Heart right ventricle (tissue), 16 donors: ENCODE measurements at regions not wholly inside any gene's neighbourhood (a gene's known extent, or its start where the extent isn't known, plus 50 kb on each side); places are given as distances from the start of the nearest gene placed in this dataset.

ENCODE experiments used
- ATAC-seq, 8 donors: fragments of 200-7000 bp; cut with Tn5 transposase; one replicate each; pipeline ENCODE4 v1.9.1; 2020; ENCODE audit warnings: mild to moderate bottlenecking in 8 of 8, moderate library complexity in 8 of 8, moderate number of reproducible peaks in 1 of 8
- DNase-seq, 2 donors: peaks; one replicate each; pipeline ENCODE4 v3.0.0-alpha.2; 2020
- H3K27ac ChIP-seq, 10 donors: fragments of 200-600 bp; sonication (generic) in 2 of 10; one replicate each; pipeline versions ENCODE4 v1.5.0 to v1.8.0; 2020 to 2022; ENCODE audit warnings: mild to moderate bottlenecking in 3 of 10
- H3K27me3 ChIP-seq, 7 donors: fragments of 200-600 bp; one replicate each; pipeline ENCODE4 v1.8.0; 2021 to 2022; ENCODE audit warnings: mild to moderate bottlenecking in 2 of 7
- H3K36me3 ChIP-seq, 9 donors: fragments of 200-600 bp; sonication (generic) in 1 of 9; one replicate each; pipeline versions ENCODE4 v1.5.0 to v1.8.0; 2020 to 2022; ENCODE audit warnings: mild to moderate bottlenecking in 2 of 9
- H3K4me1 ChIP-seq, 9 donors: fragments of 200-600 bp; sonication (generic) in 1 of 9; one replicate each; pipeline versions ENCODE4 v1.5.0 to v1.8.0; 2020 to 2022; ENCODE audit warnings: mild to moderate bottlenecking in 4 of 9
- H3K4me3 ChIP-seq, 10 donors: fragments of 200-600 bp; sonication (generic) in 2 of 10; one replicate each; pipeline versions ENCODE4 v1.5.0 to v1.8.0; 2020 to 2022; ENCODE audit warnings: mild to moderate bottlenecking in 7 of 10, moderate library complexity in 2 of 10
- H3K9me3 ChIP-seq, 11 donors: fragments of 200-600 bp in 10 of 11; sonication (generic) in 2 of 11; one replicate each; pipeline versions ENCODE4 v1.5.0 to v1.8.0; 2013 to 2022; ENCODE audit warnings: mild to moderate bottlenecking in 2 of 11, control low read depth in 1 of 11, moderate library complexity in 1 of 11
- WGBS, 2 donors: extraction: QIAGEN DNeasy Blood & Tissue Kit; methylation state at CpG; one replicate each; pipeline ENCODE4 v1.1.7; 2013; ENCODE audit warnings: inconsistent platforms in 1 of 2; 5-methylcytosine and 5-hydroxymethylcytosine counted together
- intact Hi-C, 10 donors: fragments of 100-400 bp; cut with DNase I; formaldehyde crosslinking; loops; one replicate each; pipeline versions ENCODE4 v1.11.1 to v1.14.2; 2022
- TF ChIP-seq, protein P1 (sequence below), 9 donors: fragments of 200-600 bp; sonication (generic) in 2 of 9; IDR thresholded peaks; one replicate each; pipeline versions ENCODE4 v1.5.0 to v1.8.0; 2021 to 2022; ENCODE audit warnings: antibody characterized with exemption in 9 of 9, mild to moderate bottlenecking in 5 of 9, moderate library complexity in 1 of 9
- donor health status: Arrhythmogenic right ventricular cardiomyopathy.
- donor health status: ischemic (EF 13 %, LVEDD 7.1; RV severe dilation, severe dysfunction).
- donor health status: healthy with polysubstance abuse.
- donor health status: DM: no; HTN: yes; CAD: no.
- donor health status: DM: no; HTN: no; CAD: no.
- donor health status: ischemic (EF 25% LVEDD 6.9; RV normal size, moderate dysfunction).
- donor health status: ischemic (EF 25% LVEDD 5.7; RV mildly dilated, moderate dysfunction).
- donor health status: healthy.
- donor health status: DM: yes; HTN: yes; CAD: no.
- donor health status: Ischemic cardiomyopathy.
- donor health status: ischemic (EF 35%, LVEDD 5.7; RV mildly dilated, moderate dysfunction).
- donor health status: nonischemic (EF 11% LVEDD 7.7; RV severe dilation, severe dysfunction).
- donor health status: DM: yes; HTN: yes; CAD: no.
- donor health status: PGD.
- donor health status: ischemic (EF 29% LVEDD 5.4; RV normal size, mild dysfunction).
- donor health status: nonischemic (EF 23%, LVEDD 6.1; RV moderate dilation, normal function).

DNA sequence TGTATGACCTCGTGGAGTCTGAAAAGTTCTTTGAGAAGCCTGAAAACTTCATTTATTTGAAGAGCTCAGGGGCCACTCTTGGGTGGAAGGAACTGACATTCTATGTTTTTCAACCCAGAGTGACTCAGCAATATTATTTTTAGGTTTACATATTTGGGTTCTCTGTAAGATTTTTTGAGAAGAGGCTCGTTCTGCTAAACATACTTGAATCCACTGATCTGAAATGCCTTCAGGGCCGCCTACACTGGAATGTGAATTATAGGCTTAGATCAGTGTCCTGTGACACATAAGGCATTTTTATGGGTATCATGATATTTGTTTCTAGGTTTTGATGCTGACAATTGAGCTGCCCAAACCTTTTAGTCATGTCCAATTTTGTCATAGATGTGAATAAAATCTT is 86.2 kb downstream of the PSAT1 start:
- 58 to 59% methylated on average over 3 of the region's 3 CpGs for WGBS, 2 donors
- TF ChIP-seq, protein P1, sequence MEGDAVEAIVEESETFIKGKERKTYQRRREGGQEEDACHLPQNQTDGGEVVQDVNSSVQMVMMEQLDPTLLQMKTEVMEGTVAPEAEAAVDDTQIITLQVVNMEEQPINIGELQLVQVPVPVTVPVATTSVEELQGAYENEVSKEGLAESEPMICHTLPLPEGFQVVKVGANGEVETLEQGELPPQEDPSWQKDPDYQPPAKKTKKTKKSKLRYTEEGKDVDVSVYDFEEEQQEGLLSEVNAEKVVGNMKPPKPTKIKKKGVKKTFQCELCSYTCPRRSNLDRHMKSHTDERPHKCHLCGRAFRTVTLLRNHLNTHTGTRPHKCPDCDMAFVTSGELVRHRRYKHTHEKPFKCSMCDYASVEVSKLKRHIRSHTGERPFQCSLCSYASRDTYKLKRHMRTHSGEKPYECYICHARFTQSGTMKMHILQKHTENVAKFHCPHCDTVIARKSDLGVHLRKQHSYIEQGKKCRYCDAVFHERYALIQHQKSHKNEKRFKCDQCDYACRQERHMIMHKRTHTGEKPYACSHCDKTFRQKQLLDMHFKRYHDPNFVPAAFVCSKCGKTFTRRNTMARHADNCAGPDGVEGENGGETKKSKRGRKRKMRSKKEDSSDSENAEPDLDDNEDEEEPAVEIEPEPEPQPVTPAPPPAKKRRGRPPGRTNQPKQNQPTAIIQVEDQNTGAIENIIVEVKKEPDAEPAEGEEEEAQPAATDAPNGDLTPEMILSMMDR (IDR thresholded peaks at IDR 0.05): no peak

DNA sequence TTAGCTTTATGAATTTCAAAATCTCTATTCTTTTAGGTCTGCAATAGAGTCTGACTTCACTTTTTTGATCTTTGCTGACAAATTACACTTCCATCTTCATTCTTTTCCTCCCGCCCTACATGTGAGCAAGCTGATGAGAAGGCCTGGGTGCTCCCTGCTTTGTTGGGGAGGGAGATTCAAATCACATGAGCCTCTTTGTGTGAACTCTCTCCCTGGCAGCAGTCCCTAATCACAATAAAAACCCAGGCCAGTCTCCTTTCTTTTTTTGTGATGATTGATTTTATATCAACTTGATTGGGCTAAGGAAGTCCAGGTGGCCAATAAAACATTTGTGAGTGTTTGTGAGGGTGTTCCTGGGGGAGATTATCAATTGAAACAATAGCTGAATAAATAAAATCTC is 89.4 kb downstream of the PSAT1 start:
- Histone ChIP-seq H3K27ac (no peak overlapping the region), H3K27me3 (peaks cover 0 to 3% (median 0%) of the 10 kb centered on the region in 7 donors), H3K4me1 (peaks cover 0 to 11% (median 0%) of the 10 kb centered on the region in 9 donors), H3K36me3 (no peaks in the 10 kb centered on the region), H3K4me3 (no peak overlapping the region), H3K9me3 (no peaks in the 10 kb centered on the region)
- no peak for DNase-seq
- no peak for ATAC-seq
- TF ChIP-seq, protein P1 (IDR thresholded peaks at IDR 0.05): no peak
- intact Hi-C loops: no loop called here
- WGBS, 2 donors: 93 to 95% methylated on average over 1 of the region's 1 CpG

More for the DNA sequence above, 86.2 kb downstream of the PSAT1 start:
- Histone ChIP-seq H3K4me1 (peaks cover 0 to 11% (median 0%) of the 10 kb centered on the region in 9 donors), H3K4me3 (no peak overlapping the region), H3K9me3 (no peaks in the 10 kb centered on the region), H3K27ac (no peak overlapping the region), H3K27me3 (peaks cover 0 to 3% (median 0%) of the 10 kb centered on the region in 7 donors), H3K36me3 (no peaks in the 10 kb centered on the region)
- intact Hi-C loops: no loop called here
- ATAC-seq: no peak
- DNase-seq: no peak

DNA sequence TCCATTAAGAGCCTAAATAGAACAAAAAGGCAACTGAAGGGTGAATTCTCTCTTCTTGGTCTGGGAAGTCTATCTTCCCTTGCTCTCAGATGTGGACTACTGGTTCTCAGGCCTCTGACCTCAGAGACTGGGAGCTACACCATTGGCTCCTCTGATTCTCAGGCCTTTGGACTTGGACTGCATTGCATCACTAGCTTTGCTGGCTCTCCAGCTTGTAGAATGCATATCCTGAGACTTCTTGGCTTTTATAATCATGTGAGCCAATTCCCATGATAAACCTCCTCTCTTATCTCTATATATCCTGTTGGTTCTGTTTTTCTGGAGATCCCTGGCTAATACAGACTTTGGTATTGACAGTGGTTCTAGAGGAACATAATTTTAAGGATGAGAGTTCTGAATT is 89.8 kb downstream of the PSAT1 start:
- DNase-seq (no peak), ATAC-seq (no peak)
- H3K27ac ChIP-seq: no peak overlapping the region
- H3K4me3 ChIP-seq: no peak overlapping the region
- TF ChIP-seq, protein P1 (IDR thresholded peaks at IDR 0.05): no peak
- no peaks in the 10 kb centered on the region for H3K9me3 ChIP-seq
- peaks cover 0 to 3% (median 0%) of the 10 kb centered on the region in 7 donors for H3K27me3 ChIP-seq
- H3K4me1 ChIP-seq: peaks cover 0 to 11% (median 0%) of the 10 kb centered on the region in 9 donors
- intact Hi-C loops: no loop called here
- H3K36me3 ChIP-seq: no peaks in the 10 kb centered on the region

DNA sequence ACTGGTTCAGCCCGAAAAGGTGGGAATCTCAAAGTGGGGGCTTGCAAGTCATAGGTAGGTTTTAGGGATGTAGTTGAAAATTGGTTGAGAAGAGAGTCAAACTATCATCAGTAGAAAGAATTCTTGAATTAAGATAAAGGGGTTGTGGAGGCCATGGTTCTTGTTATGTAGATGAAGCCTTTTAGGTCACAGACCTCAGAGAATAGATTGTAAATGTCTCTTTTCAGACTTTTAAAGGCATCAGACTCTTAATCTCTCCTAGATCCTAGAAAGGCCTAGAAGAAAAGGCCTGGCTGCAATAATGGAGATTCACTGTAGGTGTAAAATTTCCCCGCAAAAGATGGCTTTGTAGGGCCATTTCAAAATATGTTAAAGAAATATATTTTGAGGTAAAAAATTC is 96.4 kb downstream of the PSAT1 start:
- Histone ChIP-seq H3K27me3 (peaks cover 0 to 9% (median 0%) of the 10 kb centered on the region in 7 donors), H3K4me1 (no peaks in the 10 kb centered on the region), H3K4me3 (no peak overlapping the region), H3K9me3 (peaks cover 0 to 23% (median 9%) of the 10 kb centered on the region in 11 donors), H3K36me3 (no peaks in the 10 kb centered on the region), H3K27ac (no peak overlapping the region)
- TF ChIP-seq, protein P1 (IDR thresholded peaks at IDR 0.05): no peak
- ATAC-seq: no peak
- DNase-seq: no peak
- intact Hi-C loops: no loop called here
- WGBS, 2 donors: 78 to 85% methylated on average over 2 of the region's 2 CpGs
